H1 (cell line): ENCODE measurements at regions not wholly inside any gene's neighbourhood (a gene's known extent, or its start where the extent isn't known, plus 50 kb on each side); places are given as distances from the start of the nearest gene placed in this dataset.

Experiments used
- CTCF ChIA-PET: fragments of 300-600 bp; sonication (Branson Sonifier 250); formaldehyde crosslinking; loops from one replicate; lab custom pipeline; 2021; ENCODE audit not compliant: partially characterized antibody; lab: Charles Lee
- POLR2A ChIA-PET: fragments of 300-600 bp; sonication (Branson Sonifier 250); formaldehyde crosslinking; loops from one replicate; lab custom pipeline; 2021; ENCODE audit warnings: inconsistent platforms; ENCODE audit not compliant: partially characterized antibody; lab: Charles Lee
- DNase-seq, 2 experiments: peaks; one replicate each; pipeline versions ENCODE4 v3.0.0 to v3.0.0-alpha.2; 2010 to 2022; ENCODE audit warnings: low spot score in 2 of 2, low read depth in 1 of 2, mixed read lengths in 1 of 2
- FAIRE-seq: peaks from 2 replicates; lab custom pipeline; 2011; peaks lifted over from hg19 to GRCh38; lab: Jason Lieb, UNC
- H2AFZ ChIP-seq: 2 replicates; pipeline ENCODE4 v1.8.1; 2012; ENCODE audit warnings: low read length, inconsistent platforms
- H2AK5ac ChIP-seq: 2 replicates; pipeline ENCODE4 v1.6.1; 2013; ENCODE audit warnings: low read depth, low read length
- H2BK120ac ChIP-seq: replicated peaks from 2 replicates; pipeline ENCODE3; 2013; ENCODE audit warnings: low read depth, low read length, inconsistent platforms
- H2BK12ac ChIP-seq: 2 replicates; pipeline ENCODE4 v1.6.1; 2013; ENCODE audit warnings: low read depth, low read length
- H2BK15ac ChIP-seq: 2 replicates; pipeline ENCODE4 v1.6.1; 2013; ENCODE audit warnings: low read length
- H2BK20ac ChIP-seq: 2 replicates; pipeline ENCODE4 v1.6.1; 2013; ENCODE audit warnings: low read length
- H2BK5ac ChIP-seq: 2 replicates; pipeline ENCODE4 v1.6.1; 2013; ENCODE audit warnings: low read depth, low read length
- H3K14ac ChIP-seq: 2 replicates; pipeline ENCODE4 v1.6.1; 2013; ENCODE audit warnings: inconsistent platforms; ENCODE audit not compliant: insufficient read length
- H3K18ac ChIP-seq: 2 replicates; pipeline ENCODE4 v1.6.1; 2013; ENCODE audit warnings: low read length; ENCODE audit errors: extremely low read depth
- H3K23ac ChIP-seq: 2 replicates; pipeline ENCODE4 v1.6.1; 2013; ENCODE audit warnings: inconsistent platforms; ENCODE audit not compliant: insufficient read length
- H3K23me2 ChIP-seq: 2 replicates; pipeline ENCODE4 v1.6.1; 2013; ENCODE audit warnings: low read depth, low read length
- H3K27ac ChIP-seq: 2 replicates; pipeline ENCODE4 v1.6.1; 2011; ENCODE audit warnings: low read depth, low read length, inconsistent platforms
- H3K27me3 ChIP-seq, 4 experiments: replicated peaks in 1 of 4; 1 replicate in 1 of 4; 2 replicates in 3 of 4; pipeline versions ENCODE4 v1.6.1 to v1.8.1; 2011 to 2013; ENCODE audit warnings: low read length in 3 of 4, mild to moderate bottlenecking in 3 of 4, inconsistent platforms in 2 of 4, mixed read lengths in 2 of 4, moderate library complexity in 1 of 4; ENCODE audit not compliant: control insufficient read depth in 3 of 4, insufficient read depth in 3 of 4; ENCODE audit errors: extremely low read depth in 1 of 4
- H3K36me3 ChIP-seq, 4 experiments: 2 replicates each; pipeline versions ENCODE4 v1.6.1 to v1.8.1; 2011 to 2013; ENCODE audit warnings: mild to moderate bottlenecking in 4 of 4, low read length in 3 of 4, moderate library complexity in 2 of 4, control low read depth in 1 of 4, inconsistent platforms in 1 of 4; ENCODE audit not compliant: insufficient read depth in 4 of 4, control insufficient read depth in 2 of 4
- H3K4ac ChIP-seq: replicated peaks from 2 replicates; pipeline ENCODE3; 2013; ENCODE audit warnings: low read length, low read depth, mixed read lengths, inconsistent platforms; ENCODE audit not compliant: insufficient read length
- H3K4me1 ChIP-seq, 4 experiments: replicated peaks in 1 of 4; 1 replicate in 1 of 4; 2 replicates in 3 of 4; pipeline versions ENCODE4 v1.6.1 to v1.8.1; 2011 to 2013; ENCODE audit warnings: low read length in 3 of 4, inconsistent platforms in 2 of 4, mixed read lengths in 1 of 4; ENCODE audit not compliant: insufficient read depth in 4 of 4, control insufficient read depth in 3 of 4
- H3K4me2 ChIP-seq, 2 experiments: 2 replicates each; pipeline versions ENCODE4 v1.6.1 to v1.8.1; 2011 to 2013; ENCODE audit warnings: low read depth in 2 of 2, low read length in 2 of 2, control low read depth in 1 of 2, inconsistent platforms in 1 of 2, mild to moderate bottlenecking in 1 of 2; ENCODE audit not compliant: insufficient read depth in 1 of 2
- H3K4me3 ChIP-seq, 4 experiments: fragments of 200-600, 300-600 bp in 1 of 4; sonication (generic), shearing (Covaris generic), sonication (Bioruptor Twin) in 1 of 4; 2 replicates each; pipeline versions ENCODE4 v1.5.1 to v1.8.1; 2011 to 2016; ENCODE audit warnings: low read length in 4 of 4, low read depth in 3 of 4, control low read depth in 2 of 4, inconsistent platforms in 2 of 4, mild to moderate bottlenecking in 2 of 4, mixed read lengths in 1 of 4, moderate library complexity in 1 of 4; ENCODE audit not compliant: insufficient read depth in 2 of 4; ENCODE audit errors: extremely low read depth in 1 of 4
- H3K56ac ChIP-seq: replicated peaks from 2 replicates; pipeline ENCODE3; 2013; ENCODE audit warnings: low read depth, mild to moderate bottlenecking, mixed read lengths, low read length, inconsistent platforms; ENCODE audit not compliant: insufficient read length
- H3K79me1 ChIP-seq: 2 replicates; pipeline ENCODE4 v1.6.1; 2013; ENCODE audit warnings: low read depth, low read length, control low read depth
- H3K79me2 ChIP-seq, 2 experiments: 2 replicates each; pipeline versions ENCODE4 v1.6.1 to v1.8.1; 2012 to 2013; ENCODE audit warnings: low read length in 2 of 2, mild to moderate bottlenecking in 2 of 2, inconsistent platforms in 1 of 2; ENCODE audit not compliant: insufficient read depth in 2 of 2, control insufficient read depth in 1 of 2
- H3K9ac ChIP-seq, 4 experiments: replicated peaks in 1 of 4; 1 replicate in 1 of 4; 2 replicates in 3 of 4; pipeline versions ENCODE4 v1.6.1 to v1.8.1; 2011 to 2013; ENCODE audit warnings: low read depth in 3 of 4, low read length in 3 of 4, control low read depth in 2 of 4, mild to moderate bottlenecking in 2 of 4, moderate library complexity in 2 of 4, inconsistent platforms in 1 of 4; ENCODE audit errors: extremely low read depth in 1 of 4
- H3K9me3 ChIP-seq, 2 experiments: 2 replicates each; pipeline versions ENCODE4 v1.6.1 to v1.8.1; 2012 to 2013; ENCODE audit warnings: mild to moderate bottlenecking in 2 of 2, moderate library complexity in 2 of 2, control low read depth in 1 of 2, inconsistent platforms in 1 of 2, low read depth in 1 of 2, low read length in 1 of 2, mixed read lengths in 1 of 2; ENCODE audit not compliant: insufficient read depth in 2 of 2
- H4K20me1 ChIP-seq, 2 experiments: replicated peaks in 1 of 2; 2 replicates each; pipeline versions ENCODE3 to v1.8.1; 2011 to 2013; ENCODE audit warnings: inconsistent platforms in 2 of 2, low read length in 2 of 2, mild to moderate bottlenecking in 1 of 2; ENCODE audit not compliant: insufficient read depth in 2 of 2, control insufficient read depth in 1 of 2
- H4K5ac ChIP-seq: 2 replicates; pipeline ENCODE4 v1.6.1; 2013; ENCODE audit warnings: low read length, low read depth, mixed read lengths, inconsistent platforms; ENCODE audit not compliant: insufficient read length
- H4K8ac ChIP-seq: 2 replicates; pipeline ENCODE4 v1.8.0; 2013; ENCODE audit warnings: mild to moderate bottlenecking, moderate library complexity, low read length, inconsistent platforms; ENCODE audit not compliant: insufficient read depth; ENCODE audit errors: extremely low read depth
- H4K91ac ChIP-seq: replicated peaks from 2 replicates; pipeline ENCODE3; 2013; ENCODE audit warnings: low read length, mixed read lengths, inconsistent platforms; ENCODE audit not compliant: insufficient read length
- BACH1 ChIP-seq: IDR thresholded peaks from 2 replicates; pipeline ENCODE4 v1.6.1; 2012; ENCODE audit warnings: low read length, improper control_type of control experiment
- FOSL1 ChIP-seq: IDR thresholded peaks from 2 replicates; pipeline ENCODE4 v1.6.1; 2011; ENCODE audit warnings: mild to moderate bottlenecking, low read depth, low read length, moderate library complexity; ENCODE audit not compliant: insufficient read depth
- POU5F1 ChIP-seq: IDR thresholded peaks from 2 replicates; pipeline ENCODE4 v1.6.1; 2011; ENCODE audit warnings: low read depth, mild to moderate bottlenecking, low read length, moderate library complexity

DNA sequence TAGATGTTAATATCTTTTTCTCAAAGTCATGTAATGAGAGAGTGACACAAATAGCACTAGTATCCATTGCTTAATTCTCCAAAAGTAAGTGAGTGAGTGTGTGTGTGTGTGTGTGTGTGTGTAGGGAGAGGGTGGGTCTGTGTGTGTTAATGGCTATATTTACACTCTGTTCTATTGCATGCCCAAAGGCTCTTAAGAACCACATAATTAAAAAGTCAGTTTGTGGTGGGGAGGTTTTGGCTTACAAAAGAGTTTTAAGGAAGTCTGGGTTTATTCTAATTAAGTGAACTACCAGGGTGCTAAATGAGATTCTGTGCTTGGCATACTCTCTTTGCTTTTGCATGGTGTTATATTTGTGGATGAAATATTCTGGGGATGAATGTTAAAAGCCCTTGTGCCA, 1897.6 kb upstream of the FLRT2 start:
- Histone ChIP-seq H3K79me2 (no peaks in the 10 kb centered on the region), H2BK120ac (no peak overlapping the region), H3K4ac (no peak overlapping the region), H3K9me3 (no peaks in the 10 kb centered on the region), H3K9ac (no peak overlapping the region), H2AFZ (no peak overlapping the region), H3K23me2 (no peaks in the 10 kb centered on the region), H4K8ac (no peak overlapping the region), H3K27ac (no peak overlapping the region), H4K91ac (no peak overlapping the region)
- CTCF ChIA-PET: no interaction called here
- TF ChIP-seq POU5F1 (no peak), BACH1 (no peak), FOSL1 (no peak)
- TF ChIP-seq, all 59 proteins: peak for 0
- Histone ChIP-seq H3K79me1 (no peaks in the 10 kb centered on the region), H2AK5ac (no peak overlapping the region), H3K27me3 (no peaks in the 10 kb centered on the region), H4K20me1 (no peaks in the 10 kb centered on the region), H2BK12ac (no peak overlapping the region), H3K14ac (no peak overlapping the region), H3K4me1 (peaks cover 0 to 2% (median 0%) of the 10 kb centered on the region in 4 experiments; a peak in 1 of 7 replicates), H2BK15ac (no peak overlapping the region), H3K56ac (no peak overlapping the region), H3K18ac (no peak overlapping the region), H4K5ac (no peak overlapping the region), H3K23ac (no peak overlapping the region), H3K36me3 (no peaks in the 10 kb centered on the region), H3K4me2 (no peak overlapping the region), H3K4me3 (no peak overlapping the region), H2BK20ac (no peak overlapping the region), H2BK5ac (no peak overlapping the region)
- DNase-seq: no peak
- FAIRE-seq: no peak
- POLR2A ChIA-PET: no interaction called here
